Mononuclear cell (primary cell): ENCODE measurements at regions not wholly inside any gene's neighbourhood (a gene's known extent, or its start where the extent isn't known, plus 50 kb on each side); places are given as distances from the start of the nearest gene placed in this dataset.

Experiments used
- H3K27me3 ChIP-seq: 2 replicates; pipeline ENCODE4 v1.6.0; 2011; ENCODE audit warnings: low read length, control low read depth; ENCODE audit not compliant: insufficient read depth
- H3K4me1 ChIP-seq: 2 replicates; pipeline ENCODE4 v1.5.1; 2011; ENCODE audit warnings: mild to moderate bottlenecking, low read length, control low read depth; ENCODE audit not compliant: insufficient read depth
- H3K4me3 ChIP-seq: 2 replicates; pipeline ENCODE4 v1.5.1; 2011; ENCODE audit warnings: mild to moderate bottlenecking, low read length, moderate library complexity
- H3K9me3 ChIP-seq: 2 replicates; pipeline ENCODE4 v1.5.1; 2011; ENCODE audit warnings: low read depth, mild to moderate bottlenecking, control low read depth, low read length

DNA sequence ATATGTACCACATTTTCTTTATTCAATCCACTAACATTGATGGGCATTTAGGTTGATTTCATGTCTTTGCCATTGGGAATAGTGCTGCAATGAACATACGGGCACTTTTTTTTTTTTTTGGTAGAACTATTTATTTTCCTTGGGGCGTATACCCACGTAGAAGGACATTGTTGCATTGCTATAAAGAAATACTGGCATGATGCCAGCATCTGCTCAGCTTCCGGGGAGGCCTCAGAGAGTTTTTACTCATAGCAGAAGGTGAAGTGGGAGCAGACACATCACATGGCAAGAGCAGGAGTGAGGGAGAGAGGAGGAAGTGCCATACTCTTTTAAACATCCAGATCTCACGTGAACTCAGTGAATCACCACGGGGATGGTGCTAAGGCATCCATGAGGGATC is 197.0 kb downstream of the SQOR start:
- no peaks in the 10 kb centered on the region for H3K9me3 ChIP-seq
- no peak overlapping the region for H3K4me3 ChIP-seq
- H3K4me1 ChIP-seq: no peaks in the 10 kb centered on the region
- no peaks in the 10 kb centered on the region for H3K27me3 ChIP-seq

DNA sequence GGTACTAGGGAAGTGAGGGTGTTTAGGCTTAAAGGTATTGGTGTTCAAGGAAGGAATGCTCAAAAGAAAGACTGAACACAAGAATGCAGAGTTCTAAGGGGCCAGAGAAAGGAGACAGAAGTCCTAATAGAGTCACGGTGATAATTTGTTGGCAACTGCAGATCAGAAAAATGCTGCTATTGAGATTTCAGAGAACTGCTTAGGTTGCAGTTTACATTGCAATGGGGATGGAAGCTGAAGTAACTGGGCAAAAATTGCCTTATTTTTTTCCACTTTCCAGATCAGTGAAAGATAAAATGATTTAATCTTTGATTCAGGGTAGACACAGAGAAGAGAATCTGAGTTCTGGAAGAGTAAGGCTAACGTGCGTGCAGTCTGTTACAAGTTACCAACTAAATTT is 199.8 kb downstream of the SQOR start:
- no peak overlapping the region for H3K4me3 ChIP-seq
- H3K4me1 ChIP-seq: no peaks in the 10 kb centered on the region
- H3K27me3 ChIP-seq: no peaks in the 10 kb centered on the region
- H3K9me3 ChIP-seq: no peaks in the 10 kb centered on the region

DNA sequence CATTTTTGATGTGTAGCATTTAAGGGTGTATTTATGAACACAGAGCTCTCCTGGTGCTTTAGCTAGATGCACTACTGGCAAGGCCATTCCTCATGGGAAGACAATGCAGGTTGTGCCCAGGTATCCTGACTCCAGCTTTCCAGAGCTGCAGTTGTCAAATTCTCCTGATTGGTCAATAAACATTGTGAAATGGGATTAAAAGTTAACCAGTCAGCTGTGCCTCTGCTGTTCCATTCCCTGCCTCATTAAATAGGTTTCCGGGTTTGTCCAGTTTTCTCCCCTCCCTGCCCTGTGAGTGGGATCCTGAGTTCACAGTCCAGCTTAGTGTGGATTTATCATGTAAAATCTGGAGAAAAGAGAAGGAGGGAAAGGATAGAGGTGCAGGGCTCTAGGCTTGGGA is 207.3 kb downstream of the SQOR start:
- Histone ChIP-seq H3K9me3 (no peaks in the 10 kb centered on the region), H3K4me1 (no peaks in the 10 kb centered on the region), H3K4me3 (no peak overlapping the region)

DNA sequence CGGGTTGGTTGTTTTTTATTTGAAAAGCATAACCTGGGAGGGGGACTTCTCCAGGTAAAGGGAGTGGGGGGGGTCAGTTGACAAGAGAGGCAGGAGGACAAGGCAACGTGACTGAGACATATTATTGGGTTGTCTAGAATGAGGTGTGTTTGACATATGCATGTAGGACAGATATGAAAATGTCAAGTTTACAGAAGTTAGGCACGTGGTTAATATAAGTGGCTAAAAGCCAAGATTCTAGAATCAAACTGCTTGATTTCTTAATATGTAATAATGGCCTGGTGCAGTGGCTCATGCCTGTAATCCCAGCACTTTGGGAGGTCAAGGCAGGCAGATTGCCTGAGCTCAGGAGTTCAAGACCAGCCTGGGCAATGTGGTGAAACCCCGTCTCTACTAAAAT is 212.8 kb downstream of the SQOR start:
- H3K4me1 ChIP-seq: no peaks in the 10 kb centered on the region
- H3K9me3 ChIP-seq: no peaks in the 10 kb centered on the region
- H3K27me3 ChIP-seq: no peaks in the 10 kb centered on the region
- no peak overlapping the region for H3K4me3 ChIP-seq

More for the DNA sequence above, 207.3 kb downstream of the SQOR start:
- H3K27me3 ChIP-seq: peaks cover 3% of the 10 kb centered on the region

DNA sequence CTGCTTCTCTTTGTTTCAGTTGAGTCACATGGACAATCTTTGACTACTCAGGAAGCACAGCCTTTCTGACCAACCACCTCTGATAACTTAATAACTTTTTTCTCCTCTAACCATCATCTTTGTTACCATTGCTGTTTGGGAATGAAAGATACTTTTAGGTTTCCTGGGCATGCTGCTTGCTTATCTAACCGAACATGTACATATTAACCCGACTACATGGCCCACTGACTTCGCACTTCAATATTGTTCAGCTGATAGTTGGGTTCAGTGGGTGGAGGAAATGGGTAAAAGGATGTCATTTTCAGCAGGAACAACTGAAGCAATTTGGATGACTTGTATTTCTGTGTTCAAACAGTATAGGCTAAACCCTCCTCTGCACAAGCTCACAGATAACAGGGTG is 214.3 kb downstream of the SQOR start:
- H3K4me3 ChIP-seq: no peak overlapping the region
- no peaks in the 10 kb centered on the region for H3K4me1 ChIP-seq
- H3K9me3 ChIP-seq: no peaks in the 10 kb centered on the region
- no peaks in the 10 kb centered on the region for H3K27me3 ChIP-seq

DNA sequence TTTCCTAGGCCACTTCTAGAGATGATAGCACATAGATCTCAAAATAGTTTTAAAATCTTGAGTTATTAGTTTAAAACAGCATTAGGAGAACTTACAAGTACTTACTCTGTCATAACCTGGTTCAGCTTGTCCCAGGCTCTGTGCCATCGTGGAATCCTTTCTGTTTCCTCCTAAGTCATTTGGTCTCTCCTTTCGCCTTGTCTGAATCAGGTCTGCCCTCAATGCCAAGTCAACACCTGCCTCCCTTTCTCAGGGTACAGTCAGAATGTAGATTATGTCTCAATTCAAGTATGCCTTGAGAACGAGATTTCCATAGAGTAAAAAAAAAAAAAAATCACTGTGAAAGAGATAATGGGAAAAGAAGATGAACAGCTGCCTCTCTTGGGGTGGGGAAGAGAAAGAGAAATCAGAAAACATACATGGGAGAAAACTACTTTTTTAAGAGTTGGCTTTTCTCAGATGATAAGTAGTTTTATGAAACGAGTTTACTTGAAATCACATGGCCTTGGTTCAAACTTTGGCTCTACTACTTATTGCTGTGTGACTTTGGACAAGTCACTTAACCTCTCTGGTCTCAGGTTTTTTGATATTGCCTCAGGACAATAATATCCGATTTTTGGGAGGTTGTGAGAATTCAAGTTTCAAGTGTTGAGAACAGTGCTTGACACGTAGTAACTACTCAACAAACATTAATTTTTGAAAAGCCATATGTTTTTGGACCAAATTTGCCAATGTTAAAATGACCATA is 219.8 kb downstream of the SQOR start:
- H3K4me3 ChIP-seq: no peak overlapping the region
- H3K9me3 ChIP-seq: no peaks in the 10 kb centered on the region
- H3K27me3 ChIP-seq: no peaks in the 10 kb centered on the region
- H3K4me1 ChIP-seq: no peaks in the 10 kb centered on the region

DNA sequence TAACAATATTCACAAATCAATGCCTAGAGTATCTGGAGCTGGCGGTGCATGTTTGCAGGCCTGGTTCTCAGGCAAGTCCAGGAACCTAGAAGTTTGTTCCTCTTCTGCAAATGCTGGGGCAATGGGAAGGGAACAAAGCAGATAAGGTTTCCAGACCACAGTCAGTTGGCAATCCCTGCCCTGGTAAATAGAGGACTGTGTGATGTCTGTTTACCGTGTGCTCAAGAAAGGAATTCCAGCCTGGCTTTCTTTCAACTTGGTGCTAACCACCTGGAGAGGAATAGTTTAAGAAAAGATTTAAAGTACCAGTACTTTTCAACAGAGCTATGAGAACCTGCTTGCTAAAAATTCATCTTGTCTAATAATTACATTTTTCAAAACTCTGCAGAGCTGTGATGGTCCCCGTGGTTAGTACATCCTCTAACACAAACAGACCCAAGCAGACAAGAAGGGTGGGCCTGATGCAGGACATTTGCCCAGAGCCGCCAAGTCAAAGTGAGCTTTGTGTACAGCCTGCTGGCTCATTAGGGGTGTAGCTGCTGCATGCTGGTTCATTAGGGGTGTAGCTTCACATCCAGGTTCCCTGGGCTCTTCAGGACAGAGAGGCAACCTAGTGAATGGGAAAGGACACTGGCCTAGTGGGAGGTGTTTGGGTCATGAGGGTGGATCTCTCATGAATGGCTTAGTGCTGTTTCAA is 220.5 kb downstream of the SQOR start:
- Histone ChIP-seq H3K4me3 (no peak overlapping the region), H3K9me3 (no peaks in the 10 kb centered on the region), H3K4me1 (no peaks in the 10 kb centered on the region), H3K27me3 (no peaks in the 10 kb centered on the region)

DNA sequence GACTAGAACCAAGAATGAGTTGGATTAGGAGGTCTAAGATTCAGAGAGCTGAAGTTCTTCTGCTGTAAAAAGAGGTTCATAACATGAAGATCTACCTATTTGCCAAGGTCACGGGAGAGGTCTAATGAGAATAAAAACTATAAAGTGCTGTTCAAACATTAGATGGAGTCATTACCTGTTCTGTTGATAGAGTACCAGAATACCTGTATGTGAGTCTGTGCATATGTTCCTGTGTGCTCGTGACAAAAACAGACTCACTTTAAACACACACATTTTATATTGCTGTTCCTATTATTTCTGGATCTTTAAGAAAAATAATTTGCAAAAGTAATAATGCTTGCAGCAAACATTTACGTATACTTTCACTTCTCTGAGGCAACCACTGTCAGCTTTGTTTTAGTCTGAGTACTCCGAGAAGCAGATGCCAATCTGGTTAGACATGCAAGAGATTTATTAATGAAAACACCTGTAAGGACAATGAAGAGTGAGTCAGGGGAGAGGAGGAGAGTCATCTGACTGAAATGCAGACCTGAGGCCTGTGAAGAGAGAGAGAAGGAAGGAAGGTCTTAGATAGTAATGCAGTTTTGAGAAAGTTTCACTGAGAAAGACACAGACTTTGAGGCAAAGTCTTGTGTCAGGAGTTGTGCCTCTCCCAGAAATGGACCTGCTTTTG is 221.2 kb downstream of the SQOR start:
- H3K9me3 ChIP-seq: no peaks in the 10 kb centered on the region
- H3K4me1 ChIP-seq: no peaks in the 10 kb centered on the region
- H3K4me3 ChIP-seq: no peak overlapping the region
- no peaks in the 10 kb centered on the region for H3K27me3 ChIP-seq

DNA sequence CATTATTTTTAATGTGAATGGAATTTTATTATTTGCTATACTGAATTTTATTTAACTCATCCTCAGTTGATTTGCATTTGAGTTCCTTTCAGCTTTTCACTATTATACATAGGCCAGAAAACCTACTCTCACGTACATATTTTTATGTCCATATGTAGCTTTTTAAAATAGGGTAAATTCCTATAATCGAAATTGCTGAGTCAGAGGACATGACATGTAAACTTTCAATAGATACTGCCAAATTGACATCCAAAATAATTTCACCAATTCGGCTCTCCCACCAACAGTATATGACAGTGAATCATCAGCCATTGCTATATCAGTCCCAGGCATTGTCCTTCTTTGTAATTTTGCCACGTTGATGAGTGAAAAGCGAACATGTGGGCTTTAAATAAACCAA is 222.5 kb downstream of the SQOR start:
- Histone ChIP-seq H3K4me3 (no peak overlapping the region), H3K4me1 (no peaks in the 10 kb centered on the region), H3K27me3 (no peaks in the 10 kb centered on the region), H3K9me3 (no peaks in the 10 kb centered on the region)

DNA sequence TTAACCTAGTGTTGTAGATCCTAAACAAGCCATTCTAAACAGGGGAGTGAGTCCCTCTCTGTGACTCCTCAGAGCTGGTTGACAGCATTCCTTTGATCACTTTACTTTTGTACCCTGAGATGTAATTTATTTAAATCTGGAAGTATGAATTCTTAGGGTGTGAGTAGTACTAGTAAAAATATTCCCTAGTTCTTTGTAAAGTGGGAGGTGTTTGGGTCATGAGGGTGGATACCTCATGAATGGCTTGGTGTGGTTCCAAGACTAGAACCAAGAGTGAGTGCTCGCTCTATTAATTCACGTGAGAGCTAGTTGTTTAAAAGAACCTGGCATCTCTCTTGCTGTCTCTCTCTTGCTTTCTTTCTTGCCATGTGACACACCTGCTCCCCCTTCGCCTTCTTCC is 223.7 kb downstream of the SQOR start:
- H3K4me3 ChIP-seq: no peak overlapping the region
- H3K9me3 ChIP-seq: no peaks in the 10 kb centered on the region
- H3K27me3 ChIP-seq: no peaks in the 10 kb centered on the region
- H3K4me1 ChIP-seq: no peaks in the 10 kb centered on the region

DNA sequence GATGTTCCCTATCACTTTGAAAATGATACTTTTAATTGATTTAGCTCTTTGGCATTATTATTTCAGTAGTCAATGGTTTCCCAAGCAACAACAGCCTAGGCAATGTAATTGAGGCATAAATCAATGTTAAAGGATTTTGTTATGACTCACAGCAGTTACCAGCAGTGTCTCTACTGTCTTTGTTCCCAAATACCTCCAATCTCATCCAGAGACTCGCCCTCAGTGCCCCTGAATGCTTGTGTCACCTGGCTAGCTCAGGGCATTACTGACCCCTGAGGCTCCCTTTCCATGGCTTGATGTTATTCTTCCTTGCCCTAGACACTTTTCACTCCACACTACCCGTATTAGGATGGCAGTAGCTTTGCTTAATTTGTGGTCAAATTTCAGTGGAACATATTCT is 227.2 kb downstream of the SQOR start:
- Histone ChIP-seq H3K27me3 (no peaks in the 10 kb centered on the region), H3K9me3 (no peaks in the 10 kb centered on the region), H3K4me3 (no peak overlapping the region), H3K4me1 (no peaks in the 10 kb centered on the region)

DNA sequence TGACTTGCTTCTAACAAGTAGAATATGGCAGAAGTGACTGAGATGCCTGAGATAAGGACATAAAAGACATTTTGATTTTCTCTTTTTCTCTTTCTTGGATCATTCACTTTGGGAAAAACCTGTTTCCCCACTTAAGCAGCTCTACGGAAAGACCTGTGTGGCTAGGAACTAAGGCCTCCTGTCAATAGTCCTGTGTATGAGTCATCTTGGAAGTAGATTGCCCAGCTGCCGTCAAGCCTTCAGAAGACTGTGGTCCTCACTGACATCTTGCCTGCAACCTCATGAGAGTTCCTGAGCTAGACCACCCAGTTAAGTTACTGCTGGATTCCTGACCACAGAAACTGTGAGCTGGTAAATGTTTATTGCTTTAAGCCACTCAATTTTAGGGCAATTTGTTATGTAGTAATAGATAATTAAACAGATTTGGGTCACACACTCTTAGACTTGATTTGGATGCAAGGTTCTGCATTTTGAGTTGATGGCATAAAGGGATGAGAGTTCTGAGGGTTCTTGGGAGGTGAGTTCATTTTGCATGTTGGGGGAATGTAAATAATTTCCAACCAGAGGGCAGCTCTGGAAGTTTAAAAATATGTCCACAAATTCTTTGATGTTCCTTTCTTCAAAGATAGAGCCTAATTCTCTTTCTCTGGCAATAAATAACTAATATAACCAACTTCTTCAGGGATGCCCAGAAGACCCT is 229.2 kb downstream of the SQOR start:
- no peak overlapping the region for H3K4me3 ChIP-seq

DNA sequence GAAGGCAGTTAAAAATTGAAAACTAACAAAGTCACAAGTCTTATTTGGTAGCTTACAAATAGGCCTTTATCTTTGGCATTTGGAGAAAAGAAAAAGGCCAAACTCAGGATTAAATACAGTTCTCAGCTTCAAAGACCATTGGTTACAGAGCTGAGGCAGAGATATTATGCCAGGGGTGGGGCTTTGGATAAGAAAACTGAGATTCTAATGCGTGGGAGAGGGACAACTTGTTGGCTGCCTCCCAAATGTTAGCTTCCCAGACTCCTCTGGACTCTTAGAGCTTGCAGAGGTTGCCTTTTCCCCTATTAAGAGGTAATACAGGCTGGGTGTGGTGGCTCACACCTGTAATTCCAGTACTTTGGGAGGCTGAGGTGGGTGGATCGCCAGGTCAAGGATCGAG is 231.8 kb downstream of the SQOR start:
- H3K27me3 ChIP-seq: no peaks in the 10 kb centered on the region
- no peak overlapping the region for H3K4me3 ChIP-seq
- H3K4me1 ChIP-seq: no peaks in the 10 kb centered on the region
- no peaks in the 10 kb centered on the region for H3K9me3 ChIP-seq

More for the DNA sequence above, 229.2 kb downstream of the SQOR start:
- Histone ChIP-seq H3K4me1 (no peaks in the 10 kb centered on the region), H3K27me3 (no peaks in the 10 kb centered on the region), H3K9me3 (no peaks in the 10 kb centered on the region)

DNA sequence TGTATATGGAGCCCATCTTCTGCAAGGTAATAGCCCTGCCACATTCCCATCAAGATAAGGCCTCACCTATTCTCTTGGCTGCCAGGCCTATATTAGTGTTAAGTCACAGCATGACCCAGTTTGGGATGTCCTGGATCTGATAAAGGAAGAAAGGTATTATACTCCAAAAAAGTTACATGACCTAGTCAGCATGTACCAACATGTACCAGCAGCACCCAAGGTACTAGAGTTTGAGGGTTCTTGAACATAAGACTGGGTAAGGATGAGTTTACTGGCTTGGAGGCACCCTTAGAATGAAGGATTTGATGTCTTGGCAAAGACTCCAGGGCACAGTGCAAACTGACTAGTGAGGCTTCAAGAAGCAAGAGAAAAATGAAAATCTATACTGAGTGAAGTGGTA is 232.5 kb downstream of the SQOR start:
- H3K4me1 ChIP-seq: no peaks in the 10 kb centered on the region
- no peaks in the 10 kb centered on the region for H3K27me3 ChIP-seq
- H3K4me3 ChIP-seq: no peak overlapping the region
- H3K9me3 ChIP-seq: no peaks in the 10 kb centered on the region

DNA sequence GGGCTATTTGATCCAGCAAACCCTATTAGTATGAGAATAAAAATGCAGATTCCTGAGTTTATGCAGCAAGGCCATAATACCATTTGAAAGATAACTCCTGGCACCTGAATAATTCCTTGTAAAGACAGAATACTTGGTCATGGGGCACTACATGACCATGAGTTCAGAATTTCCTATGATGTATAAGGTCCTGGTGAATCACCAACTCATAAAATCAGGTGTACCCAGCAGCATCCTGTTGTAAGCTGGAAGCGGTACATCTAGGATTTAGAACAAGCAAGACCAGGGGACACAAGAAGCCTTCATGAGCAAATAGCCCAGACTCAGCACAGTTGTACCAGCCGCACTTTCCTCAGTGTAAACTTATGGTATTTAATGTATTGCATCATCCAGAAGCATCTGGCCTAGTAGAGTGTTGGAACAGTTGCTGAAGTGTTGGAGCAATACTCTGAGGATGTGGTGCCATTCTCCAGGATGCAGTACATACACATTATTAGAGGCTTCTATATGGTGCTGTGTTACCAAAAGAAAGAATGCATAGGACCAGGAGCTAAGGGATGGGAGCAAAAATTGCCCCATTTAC is 233.4 kb downstream of the SQOR start:
- no peak overlapping the region for H3K4me3 ChIP-seq
- H3K9me3 ChIP-seq: no peaks in the 10 kb centered on the region
- no peaks in the 10 kb centered on the region for H3K27me3 ChIP-seq
- no peaks in the 10 kb centered on the region for H3K4me1 ChIP-seq
